SK-N-SH treated with all-trans-retinoic acid at 6 μM for 48 hours (cell line): ENCODE measurements at regions not wholly inside any gene's neighbourhood (a gene's known extent, or its start where the extent isn't known, plus 50 kb on each side); places are given as distances from the start of the nearest gene placed in this dataset.

Source experiments
- ATAC-seq: fragments of 200-7000 bp; cut with Tn5 transposase; 3 replicates; pipeline ENCODE4 v1.9.1; 2020; ENCODE audit warnings: mild to moderate bottlenecking, moderate library complexity
- ARNTL ChIP-seq: fragments of 450-650 bp; formaldehyde crosslinking; IDR thresholded peaks from 2 replicates; pipeline ENCODE4 v1.5.0; 2020; ENCODE audit warnings: low read depth, mild to moderate bottlenecking, moderate library complexity, borderline replicate concordance
- BACH2 ChIP-seq: fragments of 250-450 bp; sonication (Bioruptor Pico); IDR thresholded peaks from 2 replicates; pipeline ENCODE4 v1.9.0; 2021; ENCODE audit warnings: mild to moderate bottlenecking, borderline replicate concordance
- CREB5 ChIP-seq: fragments of 250-450 bp; sonication (Bioruptor Pico); IDR thresholded peaks from 2 replicates; pipeline ENCODE4 v1.5.1; 2020; ENCODE audit warnings: low read depth, mild to moderate bottlenecking, moderate library complexity
- CSRNP3 ChIP-seq: fragments of 250-450 bp; sonication (Bioruptor Pico); IDR thresholded peaks from 2 replicates; pipeline ENCODE4 v1.5.1; 2021; ENCODE audit warnings: mild to moderate bottlenecking, moderate library complexity
- ESRRG ChIP-seq: fragments of 250-450 bp; sonication (Bioruptor Pico); IDR thresholded peaks from 2 replicates; pipeline ENCODE4 v1.6.1; 2021; ENCODE audit warnings: mild to moderate bottlenecking
- GLIS3 ChIP-seq: fragments of 250-450 bp; sonication (Bioruptor Pico); IDR thresholded peaks from 2 replicates; pipeline ENCODE4 v1.5.0; 2020; ENCODE audit warnings: mild to moderate bottlenecking, moderate library complexity
- ISL1 ChIP-seq: fragments of 250-450 bp; sonication (Bioruptor Pico); IDR thresholded peaks from 2 replicates; pipeline ENCODE4 v2.1.2; 2022; ENCODE audit warnings: mild to moderate bottlenecking, moderate library complexity
- OSR1 ChIP-seq: fragments of 250-450 bp; sonication (Bioruptor Pico); IDR thresholded peaks from 2 replicates; pipeline ENCODE4 v1.8.0; 2022; ENCODE audit warnings: moderate library complexity, mild to moderate bottlenecking, inconsistent platforms
- PATZ1 ChIP-seq: fragments of 250-450 bp; sonication (Bioruptor Pico); IDR thresholded peaks from 2 replicates; pipeline ENCODE4 v1.8.0; 2020; ENCODE audit warnings: mild to moderate bottlenecking, moderate library complexity, borderline replicate concordance
- POU6F1 ChIP-seq: fragments of 250-450 bp; sonication (Bioruptor Pico); IDR thresholded peaks from 2 replicates; pipeline ENCODE4 v1.8.0; 2021; ENCODE audit warnings: low read depth, mild to moderate bottlenecking, moderate library complexity, borderline replicate concordance
- PPARA ChIP-seq: fragments of 250-450 bp; sonication (Bioruptor Pico); IDR thresholded peaks from 2 replicates; pipeline ENCODE4 v1.5.0; 2020; ENCODE audit warnings: mild to moderate bottlenecking, borderline replicate concordance
- RARB ChIP-seq: fragments of 250-450 bp; sonication (Bioruptor Pico); IDR thresholded peaks from 2 replicates; pipeline ENCODE4 v1.8.0; 2021; ENCODE audit warnings: mild to moderate bottlenecking, moderate library complexity
- SNAI2 ChIP-seq: fragments of 250-450 bp; sonication (Bioruptor Pico); IDR thresholded peaks from 2 replicates; pipeline ENCODE4 v1.5.0; 2020; ENCODE audit warnings: mild to moderate bottlenecking, moderate library complexity
- TCF4 ChIP-seq: fragments of 250-450 bp; sonication (Bioruptor Pico); IDR thresholded peaks from 2 replicates; pipeline ENCODE4 v1.8.0; 2021; ENCODE audit warnings: mild to moderate bottlenecking, moderate library complexity, borderline replicate concordance
- TOX ChIP-seq: fragments of 250-450 bp; sonication (Bioruptor Pico); IDR thresholded peaks from 2 replicates; pipeline ENCODE4 v1.8.0; 2021; ENCODE audit warnings: mild to moderate bottlenecking, moderate library complexity, borderline replicate concordance
- TSHZ2 ChIP-seq: fragments of 250-450 bp; sonication (Bioruptor Pico); IDR thresholded peaks from 2 replicates; pipeline ENCODE4 v1.5.0; 2020; ENCODE audit warnings: mild to moderate bottlenecking, moderate library complexity
- ZC3H10 ChIP-seq: fragments of 250-450 bp; sonication (Bioruptor Pico); IDR thresholded peaks from 2 replicates; pipeline ENCODE4 v1.5.1; 2021; ENCODE audit warnings: mild to moderate bottlenecking, moderate library complexity
- ZFP3 ChIP-seq: fragments of 250-450 bp; sonication (Bioruptor Pico); IDR thresholded peaks from 2 replicates; pipeline ENCODE4 v1.5.0; 2020; ENCODE audit warnings: mild to moderate bottlenecking, moderate library complexity
- ZFP30 ChIP-seq: fragments of 450-650 bp; formaldehyde crosslinking; IDR thresholded peaks from 2 replicates; pipeline ENCODE4 v1.5.0; 2022; ENCODE audit warnings: mild to moderate bottlenecking, moderate library complexity
- ZNF565 ChIP-seq: fragments of 450-650 bp; formaldehyde crosslinking; conservative IDR thresholded peaks from 2 replicates; pipeline ENCODE4 v1.5.0; 2020; ENCODE audit warnings: low read depth, mild to moderate bottlenecking, moderate library complexity
- ZNF70 ChIP-seq: fragments of 450-650 bp; formaldehyde crosslinking; IDR thresholded peaks from 2 replicates; pipeline ENCODE4 v1.5.0; 2020; ENCODE audit warnings: mild to moderate bottlenecking, moderate library complexity
- ZNF8 ChIP-seq: fragments of 450-650 bp; formaldehyde crosslinking; IDR thresholded peaks from 2 replicates; pipeline ENCODE4 v1.5.0; 2020; ENCODE audit warnings: mild to moderate bottlenecking, moderate library complexity

GRCh38 chr4:160810424-160810823 is 1353.4 kb downstream of the FSTL5 start:
- no peak for ATAC-seq
- no peak for TF ChIP-seq TOX
- no peak for TF ChIP-seq TSHZ2 (CRISPR knock-in tag)
- no peak for TF ChIP-seq OSR1 (CRISPR knock-in tag)
- no peak for TF ChIP-seq POU6F1 (CRISPR knock-in tag)
- TF ChIP-seq ZNF8 (CRISPR knock-in tag), result no peak
- no peak for TF ChIP-seq ZNF70
- TF ChIP-seq ZNF565 (CRISPR knock-in tag), result no peak
- no peak for TF ChIP-seq ZFP30 (CRISPR knock-in tag)
- no peak for TF ChIP-seq ZC3H10

GRCh38 chr4:160810941-160811340 is 1352.9 kb downstream of the FSTL5 start:
- no peak for ATAC-seq
- TF ChIP-seq ZFP3 (CRISPR knock-in tag), result no peak
- no peak for TF ChIP-seq CSRNP3 (CRISPR knock-in tag)
- TF ChIP-seq TOX, result no peak
- TF ChIP-seq PATZ1, result no peak
- no peak for TF ChIP-seq PPARA (CRISPR knock-in tag)
- no peak for TF ChIP-seq BACH2
- no peak for TF ChIP-seq RARB (CRISPR knock-in tag)
- no peak for TF ChIP-seq POU6F1 (CRISPR knock-in tag)
- no peak for TF ChIP-seq ZNF70
- TF ChIP-seq ARNTL (CRISPR knock-in tag), result no peak
- no peak for TF ChIP-seq OSR1 (CRISPR knock-in tag)
- no peak for TF ChIP-seq ESRRG
- TF ChIP-seq ZFP30 (CRISPR knock-in tag), result no peak
- TF ChIP-seq ZC3H10, result no peak
- no peak for TF ChIP-seq CREB5 (CRISPR knock-in tag)
- TF ChIP-seq TCF4, result no peak
- TF ChIP-seq GLIS3 (CRISPR knock-in tag), result no peak
- no peak for TF ChIP-seq ZNF8 (CRISPR knock-in tag)
- no peak for TF ChIP-seq ISL1 (CRISPR knock-in tag)
- no peak for TF ChIP-seq SNAI2
